ENCODE measurements at regions not wholly inside any gene's neighbourhood (a gene's known extent, or its start where the extent isn't known, plus 50 kb on each side); places are given as distances from the start of the nearest gene placed in this dataset.
"Not testable (repeated sequence)": the region's sequence is repeated elsewhere in the genome, so short reads cannot be mapped to it uniquely, and the experiment has no call there.

DNA sequence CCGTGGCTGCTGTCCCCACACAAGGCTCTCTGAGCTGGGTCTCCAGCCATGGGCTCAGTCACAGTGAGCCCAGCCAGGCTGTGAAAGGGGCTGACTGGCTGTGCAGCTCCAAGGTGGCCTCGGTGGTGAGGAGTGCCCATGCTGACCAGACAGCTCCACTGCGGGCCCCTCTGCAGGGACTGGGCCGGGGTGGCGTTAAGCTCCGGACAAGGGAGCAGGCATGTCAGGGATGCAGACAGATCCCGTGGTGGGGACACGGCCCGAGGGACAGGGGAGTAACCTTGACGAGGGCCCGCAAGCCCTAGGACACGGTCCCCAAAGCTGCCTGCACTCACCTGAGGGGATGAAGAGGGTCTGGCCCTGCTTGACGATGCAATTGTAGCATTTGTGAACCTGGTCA is 132.0 kb downstream of the TUBA3C start:
- TF ChIP-seq CTCF (IDR thresholded peaks at IDR 0.05; ENCODE audit: low read length); EZH2 (IDR thresholded peaks at IDR 0.05; ENCODE audit: borderline replicate concordance, low read length): not testable (repeated sequence)
